ENCODE measurements at regions not wholly inside any gene's neighbourhood (a gene's known extent, or its start where the extent isn't known, plus 50 kb on each side); places are given as distances from the start of the nearest gene placed in this dataset.
"Not testable (repeated sequence)": the region's sequence is repeated elsewhere in the genome, so short reads cannot be mapped to it uniquely, and the experiment has no call there.

DNA sequence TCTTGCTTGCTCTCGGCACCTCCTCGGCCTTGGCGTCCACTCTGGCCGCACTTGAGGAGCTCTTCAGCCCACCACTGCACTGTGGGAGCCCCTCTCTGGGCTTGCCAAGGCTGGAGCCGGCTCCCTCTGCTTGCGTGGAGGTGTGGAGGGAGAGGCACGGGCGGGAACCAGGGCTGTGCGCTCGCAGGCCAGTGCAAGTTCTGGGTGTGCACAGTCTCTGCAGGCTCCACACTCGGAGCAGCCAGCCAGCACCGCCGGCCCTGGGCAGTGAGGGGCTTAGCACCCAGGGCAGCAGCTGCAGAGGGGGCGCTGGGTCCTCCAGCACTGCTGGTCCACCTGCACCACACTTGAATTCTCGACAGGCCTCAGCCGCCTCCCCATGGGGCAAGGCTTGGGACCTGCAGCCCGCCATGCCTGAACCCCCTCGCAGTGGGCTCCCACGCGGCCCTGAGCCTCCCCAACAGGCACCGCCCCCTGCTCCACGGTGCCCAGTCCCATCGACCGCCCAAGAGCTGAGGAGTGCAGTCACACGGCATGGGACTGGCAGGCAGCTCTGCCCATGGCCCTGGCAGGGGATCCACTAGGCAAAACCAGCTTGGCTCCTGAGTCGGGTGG, 411.2 kb upstream of the CHAC2 start:
- DNase-seq: no peak

DNA sequence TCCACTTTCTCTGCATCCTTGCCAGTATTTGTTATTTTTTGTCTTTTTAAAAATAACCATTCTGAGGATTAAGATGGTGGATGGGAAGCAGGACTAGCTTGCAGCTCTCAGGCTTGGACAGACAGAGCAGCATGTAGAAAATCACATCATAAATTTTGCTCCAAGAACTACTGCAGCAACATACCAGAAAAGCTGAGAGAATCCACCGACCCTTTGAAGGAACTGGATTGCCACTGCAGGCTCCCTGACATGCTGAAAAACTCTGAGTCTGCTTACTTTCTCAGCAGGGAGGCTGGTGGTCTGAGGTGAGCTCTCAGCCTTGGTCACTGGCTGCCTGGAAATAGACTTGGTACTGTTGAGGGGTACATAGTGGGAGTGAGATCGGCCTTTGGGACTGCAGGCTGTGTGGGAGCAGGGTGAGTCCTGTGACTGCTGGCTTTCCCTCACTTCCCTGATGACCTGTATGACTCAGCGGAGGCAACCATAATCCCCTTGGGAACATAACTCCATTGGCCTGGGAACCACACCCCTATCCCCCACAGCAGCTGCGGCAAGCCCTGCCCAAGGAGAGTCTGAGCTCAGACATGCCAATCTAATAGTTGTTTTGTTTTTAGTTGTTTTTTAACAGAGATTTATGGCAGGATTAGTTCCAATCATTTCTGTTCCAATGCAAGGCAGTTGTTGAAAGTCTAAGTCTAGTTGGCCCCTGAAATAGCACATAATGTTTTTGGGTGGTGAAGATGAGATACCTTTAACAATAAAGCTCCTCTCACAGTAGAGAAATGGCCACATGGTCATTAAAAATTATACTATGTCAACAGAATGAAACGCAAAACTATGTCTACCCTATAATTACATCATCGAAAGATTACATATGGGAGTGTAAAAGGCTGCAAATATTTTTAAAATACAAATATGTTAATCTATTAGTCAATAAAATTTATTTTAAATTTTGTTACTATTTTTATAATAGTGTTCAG, 414.2 kb upstream of the CHAC2 start:
- DNase-seq: no peak

DNA sequence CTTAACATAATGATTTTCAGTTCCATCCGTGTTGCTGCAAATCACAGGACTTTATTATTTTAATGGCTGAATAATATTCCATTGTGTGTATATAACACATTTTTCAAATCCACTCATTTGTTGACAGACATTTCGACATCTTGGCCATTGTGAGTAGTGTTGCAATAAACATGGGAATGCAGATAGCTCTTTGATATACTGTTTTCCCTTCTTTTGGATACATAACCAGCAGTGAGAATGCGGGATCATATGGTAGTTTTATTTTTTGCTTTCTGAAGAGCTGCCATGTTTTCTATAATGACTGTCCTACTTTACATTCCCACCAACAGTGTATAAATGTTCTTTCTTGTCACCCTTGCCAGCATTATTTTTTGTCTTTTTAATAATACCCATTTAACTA, 420.3 kb upstream of the CHAC2 start:
- no peak for DNase-seq

DNA sequence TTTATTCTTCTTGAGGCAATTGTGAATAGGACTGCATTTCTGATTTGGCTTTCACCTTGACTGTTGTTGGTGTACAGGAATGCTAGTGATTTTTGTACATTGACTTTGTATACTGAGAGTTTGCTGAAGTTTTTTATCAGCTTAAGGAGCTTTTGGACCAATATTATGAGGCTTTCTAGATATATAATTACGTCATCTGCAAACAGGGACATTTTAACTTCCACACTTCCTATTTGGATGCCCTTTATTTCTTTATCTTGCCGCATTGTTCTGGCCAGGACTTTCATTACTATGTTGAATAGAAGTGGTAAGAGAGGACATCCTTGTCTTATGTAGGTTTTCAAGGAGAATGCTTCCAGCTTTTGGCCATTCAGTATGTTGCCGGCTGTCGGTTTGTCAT, 425.4 kb upstream of the CHAC2 start:
- DNase-seq: no peak

DNA sequence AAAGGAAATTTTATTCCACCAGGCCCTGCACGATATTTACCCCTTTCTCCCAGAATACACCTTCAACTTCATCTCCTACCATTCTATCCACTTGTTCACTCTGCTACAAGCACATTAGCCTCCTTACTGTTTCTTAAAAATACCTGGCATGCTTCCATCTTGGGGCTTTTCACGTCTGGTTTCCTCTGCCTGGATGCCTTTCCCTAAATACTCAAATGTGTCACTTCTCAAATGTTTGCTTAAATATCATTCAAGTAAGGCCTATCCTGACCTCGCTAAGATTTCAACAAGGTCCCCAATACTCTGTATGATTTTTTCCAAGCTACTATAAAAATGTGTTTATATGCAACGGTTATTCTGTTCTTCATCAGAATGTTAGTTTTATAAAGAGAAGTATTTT, 433.0 kb upstream of the CHAC2 start:
- no peak for DNase-seq

DNA sequence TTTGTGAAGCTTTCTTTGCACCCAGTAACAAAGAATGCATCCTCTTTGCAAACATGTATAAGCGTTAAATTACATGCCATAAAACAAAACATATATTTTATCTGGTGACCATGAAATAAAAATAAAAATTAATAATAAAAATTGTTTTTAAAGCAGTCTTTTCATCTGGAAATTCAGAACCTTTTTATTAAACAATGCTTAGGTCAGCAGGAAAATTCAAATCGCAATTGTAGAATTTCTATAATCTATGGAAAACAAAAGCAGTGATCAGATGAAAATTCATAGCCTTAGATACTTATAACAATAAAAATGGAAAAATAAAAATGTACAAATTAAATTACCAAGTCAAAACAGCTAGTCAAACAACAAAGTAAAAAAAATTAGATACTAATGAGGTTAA, 435.9 kb upstream of the CHAC2 start:
- no peak for DNase-seq

DNA sequence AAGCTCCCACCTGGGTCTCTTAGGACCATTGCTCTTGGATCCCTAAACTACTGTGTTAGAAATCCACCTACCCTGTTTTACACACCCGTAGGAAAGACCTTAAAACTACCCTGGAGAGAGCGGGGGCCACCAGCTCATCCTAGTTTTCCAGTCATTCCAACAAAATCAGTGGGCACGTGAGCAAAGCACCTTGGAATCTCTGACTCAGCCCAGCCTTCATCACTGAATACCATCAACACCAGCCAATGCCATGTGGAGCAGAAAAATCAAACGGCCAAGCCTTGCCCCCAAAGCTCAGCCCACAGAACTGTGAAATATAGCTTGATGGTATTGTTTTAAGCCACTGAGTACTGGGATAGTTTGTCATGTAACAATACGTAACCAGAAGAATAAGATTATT, 449.7 kb upstream of the CHAC2 start:
- no peak for DNase-seq

DNA sequence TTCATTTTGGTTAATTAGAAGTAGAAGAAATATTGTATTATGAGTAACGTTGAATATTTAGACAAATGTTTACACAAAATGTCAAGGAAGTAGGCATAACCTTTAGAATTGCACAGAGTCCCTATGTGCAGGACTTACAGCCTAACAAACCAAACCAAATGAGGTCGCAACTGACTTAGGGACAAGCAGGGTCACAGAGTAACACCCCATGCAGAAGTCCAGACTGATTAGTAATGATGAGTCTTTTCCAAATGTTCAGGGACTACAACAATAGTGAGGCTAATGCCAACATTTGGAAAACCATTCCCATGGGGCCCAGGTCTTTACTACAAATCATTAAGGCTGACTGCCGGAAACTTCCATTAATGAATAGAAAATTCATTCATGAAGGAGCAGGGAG, 452.5 kb upstream of the CHAC2 start:
- no peak for DNase-seq

DNA sequence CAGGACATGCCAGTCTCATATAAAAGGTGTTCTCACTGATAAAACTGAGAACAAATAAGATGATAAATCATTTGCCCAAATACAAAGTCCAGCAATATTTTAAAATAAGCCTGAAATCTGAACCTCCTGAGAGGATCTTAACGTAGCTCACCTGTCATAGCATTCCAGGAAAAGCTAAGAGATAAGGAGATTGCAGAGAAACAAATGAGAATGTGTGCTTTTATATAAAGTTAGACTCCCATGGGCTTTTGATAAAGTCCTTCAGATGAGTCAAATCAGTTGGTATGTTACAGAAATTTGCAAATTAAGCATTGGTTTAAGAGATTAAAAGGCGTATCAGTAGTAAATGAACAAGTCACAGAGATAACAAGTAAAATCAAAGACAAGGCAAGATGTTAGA, 452.9 kb upstream of the CHAC2 start:
- DNase-seq: no peak

DNA sequence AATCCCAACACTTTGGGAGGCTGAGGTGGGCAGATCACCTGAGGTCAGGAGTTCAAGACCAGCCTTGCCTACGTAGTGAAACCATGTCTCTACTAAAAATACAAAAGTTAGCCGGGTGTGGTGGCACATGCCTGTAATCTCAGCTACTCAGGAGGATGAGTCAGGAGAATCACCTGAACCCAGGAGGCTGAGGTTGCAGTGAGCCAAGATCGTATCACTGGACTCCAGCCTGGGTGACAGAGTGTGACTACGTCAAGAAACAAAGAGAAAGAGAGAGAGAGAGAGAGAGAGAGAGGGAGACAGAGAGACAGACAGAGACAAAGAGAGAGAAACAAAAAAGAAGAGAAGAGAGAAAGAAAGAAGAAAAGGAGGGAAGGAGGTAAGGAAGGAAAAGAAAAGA, 454.0 kb upstream of the CHAC2 start:
- DNase-seq: not testable (repeated sequence)

DNA sequence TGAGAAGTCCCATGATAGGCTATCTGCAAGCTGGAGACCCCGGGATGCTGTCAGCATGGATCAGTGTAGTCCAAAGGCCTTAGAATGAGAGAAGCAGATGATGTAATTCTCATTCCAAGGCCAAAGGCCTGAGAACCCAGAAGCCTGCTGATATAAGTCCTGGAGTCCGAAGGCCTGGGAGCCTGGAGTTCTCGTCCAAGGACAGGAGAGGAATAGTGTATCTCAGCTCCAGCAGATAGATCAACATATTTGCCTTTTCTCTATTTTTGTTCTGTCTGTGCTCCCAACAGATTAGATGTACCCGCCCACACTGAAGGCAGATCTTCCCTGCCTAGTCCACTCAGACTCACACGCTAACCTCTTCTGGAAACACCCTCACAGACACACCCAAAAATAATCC, 454.9 kb upstream of the CHAC2 start:
- DNase-seq: no peak

DNA sequence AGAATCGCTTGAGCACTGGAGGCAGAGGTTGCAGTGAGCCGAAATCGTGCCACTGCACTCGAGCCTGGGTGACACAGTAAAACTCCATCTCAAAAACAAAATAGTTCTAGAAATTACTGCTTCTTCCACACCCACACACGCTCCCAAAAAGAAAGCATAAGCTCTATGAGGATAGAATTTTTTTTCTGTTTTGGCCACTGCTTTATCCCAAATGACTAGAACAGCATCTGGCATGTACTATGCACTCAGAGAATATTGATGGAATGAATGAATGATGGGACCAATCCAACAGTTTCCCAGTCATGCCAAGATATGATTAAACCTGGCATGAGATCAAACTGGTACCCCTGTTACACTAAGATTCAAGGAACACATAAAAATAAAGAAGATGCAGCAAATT, 455.4 kb upstream of the CHAC2 start:
- DNase-seq: no peak

DNA sequence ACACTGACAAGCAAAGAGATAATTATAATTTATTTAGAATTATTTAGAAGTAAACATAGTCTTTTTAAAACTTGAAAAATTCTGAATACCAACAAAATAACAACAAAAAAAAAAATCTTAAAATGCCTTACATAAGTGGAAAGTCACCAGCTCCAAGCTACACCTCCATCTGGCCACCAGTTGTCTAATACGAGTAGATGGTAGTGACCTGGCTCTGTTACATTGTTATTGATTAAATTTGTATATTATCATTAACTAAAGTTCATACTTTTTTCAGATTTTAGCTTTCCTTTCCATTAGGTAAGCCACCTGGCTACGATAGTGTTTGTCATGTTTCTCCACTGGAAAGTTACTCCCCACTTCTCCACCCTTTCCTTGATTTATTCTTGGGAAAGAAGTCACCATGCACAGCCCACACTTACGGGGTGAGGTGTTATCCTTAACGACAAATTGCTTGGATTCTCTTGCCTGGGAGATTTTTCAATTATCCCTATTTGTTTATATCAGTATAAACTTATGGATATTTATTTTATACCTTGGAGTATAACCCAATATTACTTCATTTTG, 464.5 kb upstream of the CHAC2 start:
- DNase-seq: no peak

DNA sequence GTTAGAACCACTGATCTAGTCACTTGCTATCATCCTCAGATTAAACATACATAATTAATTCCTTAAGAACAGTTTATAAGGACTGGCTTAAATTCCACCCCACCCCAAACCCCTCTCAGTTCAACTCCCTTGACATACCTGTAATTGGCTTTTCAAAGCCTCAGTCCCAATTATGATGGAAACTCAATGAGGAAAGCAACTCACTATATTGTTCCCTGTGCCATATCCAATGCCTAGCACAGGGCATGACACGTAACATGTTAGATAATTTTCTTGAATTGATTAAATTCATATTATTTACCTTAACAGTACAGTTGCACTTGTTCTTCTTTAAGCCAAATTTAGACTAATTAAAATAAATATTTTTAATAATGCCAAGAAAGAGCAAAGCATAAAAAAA, 465.1 kb upstream of the CHAC2 start:
- DNase-seq: no peak

DNA sequence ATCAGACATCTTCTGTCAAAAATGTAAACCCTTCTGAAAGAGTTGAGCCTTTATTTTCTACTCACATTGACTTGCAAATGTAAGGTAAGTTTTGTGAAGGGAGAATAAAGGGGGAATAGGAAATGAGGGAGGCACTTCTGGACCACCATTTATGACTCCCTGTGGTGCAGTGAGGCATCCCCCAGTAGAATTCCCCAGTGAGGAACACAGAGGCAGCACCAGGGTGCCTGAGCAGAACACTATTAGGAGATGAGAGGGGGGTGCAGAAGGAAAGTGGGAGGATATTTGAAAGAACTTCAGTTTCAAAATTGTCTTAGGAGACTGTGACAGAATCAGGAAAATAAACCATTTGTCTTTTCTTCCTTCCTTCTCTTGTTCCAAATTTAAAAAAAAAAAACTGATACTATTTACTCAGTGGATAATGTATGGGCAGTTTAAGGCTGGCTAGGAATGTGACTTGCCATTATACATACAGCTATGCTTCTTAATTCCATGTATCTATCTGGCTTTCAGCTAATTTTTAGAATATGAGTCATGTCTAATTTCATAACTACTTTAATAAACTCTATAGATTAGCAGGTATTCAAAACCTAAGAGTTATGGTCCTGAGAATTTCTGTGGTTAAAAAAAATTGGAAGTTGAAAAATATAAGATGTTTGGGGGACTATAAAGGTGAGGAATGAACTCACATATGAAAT, 478.1 kb upstream of the CHAC2 start:
- DNase-seq: no peak

DNA sequence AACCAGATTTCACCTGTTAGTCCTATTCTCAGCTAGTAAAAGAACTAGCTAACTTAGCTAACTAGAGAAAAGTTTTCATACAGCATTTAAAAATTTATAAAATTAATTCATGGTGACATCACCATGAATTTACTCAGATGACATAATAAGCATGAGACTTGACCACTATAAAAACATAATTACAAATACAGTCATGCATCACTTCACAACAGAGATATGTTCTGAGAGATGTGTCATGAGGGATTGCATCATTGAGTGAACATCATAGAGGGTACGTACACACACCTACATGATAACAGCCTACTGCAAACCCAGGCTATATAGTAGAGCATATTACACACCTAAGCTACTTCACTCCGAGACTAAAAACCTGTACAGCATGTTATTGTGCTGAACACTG, 481.3 kb upstream of the CHAC2 start:
- no peak for DNase-seq

DNA sequence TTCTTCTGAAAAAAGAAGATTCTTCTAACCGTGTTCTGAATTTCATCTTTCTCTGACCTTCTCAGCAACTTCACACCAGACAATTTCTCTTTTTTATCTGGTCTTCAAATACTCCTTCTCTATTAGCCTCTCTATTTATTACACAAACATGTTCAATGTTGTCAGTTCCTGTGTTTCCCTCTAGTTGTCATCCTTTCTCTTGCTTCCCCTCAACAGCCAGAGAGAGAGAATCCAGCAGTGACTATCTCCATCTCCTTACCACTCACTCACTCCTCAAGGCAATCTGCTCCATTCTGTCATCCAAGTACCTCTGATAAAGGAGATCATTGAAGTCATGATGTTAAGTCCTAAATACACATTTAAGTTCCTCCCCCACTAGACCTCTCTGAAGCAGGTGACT, 491.9 kb upstream of the CHAC2 start:
- DNase-seq: no peak

DNA sequence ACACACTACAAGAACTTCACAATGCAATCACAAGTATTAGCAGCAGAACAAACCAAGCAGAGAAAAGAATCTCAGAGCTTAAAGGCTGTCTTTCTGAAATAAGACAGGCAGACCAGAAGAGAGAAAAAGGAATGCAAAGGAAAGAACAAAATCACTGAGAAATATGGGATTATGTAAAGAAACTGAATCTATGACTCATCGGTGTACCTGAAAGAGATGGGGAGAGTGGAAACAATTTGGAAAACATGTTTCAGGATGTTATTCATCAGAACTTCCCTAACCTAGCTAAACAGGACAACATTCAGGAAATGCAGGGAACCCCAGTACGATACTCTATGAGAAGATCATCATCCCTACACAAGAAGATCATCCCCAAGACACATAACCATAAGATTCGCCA, 499.0 kb upstream of the CHAC2 start:
- no peak for DNase-seq

DNA sequence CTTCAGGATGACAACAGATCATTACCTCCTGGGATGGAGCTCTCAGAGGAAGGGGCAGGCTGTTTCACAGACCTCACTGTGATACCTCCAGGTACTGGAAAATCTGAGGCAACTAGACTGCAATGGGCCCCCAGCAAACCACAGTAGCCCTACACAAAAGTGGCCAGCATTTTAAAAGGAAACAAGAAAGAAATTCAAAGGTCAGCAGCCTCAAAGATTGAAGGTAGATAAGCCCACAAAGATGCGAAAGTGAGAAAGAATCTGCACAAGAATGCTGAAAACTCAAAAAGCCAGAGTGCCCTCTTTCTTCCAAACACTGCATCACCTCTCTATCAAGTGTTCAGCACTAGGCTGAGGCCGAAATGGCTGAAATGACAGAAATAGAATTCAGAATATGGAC, 499.5 kb upstream of the CHAC2 start:
- no peak for DNase-seq

DNA sequence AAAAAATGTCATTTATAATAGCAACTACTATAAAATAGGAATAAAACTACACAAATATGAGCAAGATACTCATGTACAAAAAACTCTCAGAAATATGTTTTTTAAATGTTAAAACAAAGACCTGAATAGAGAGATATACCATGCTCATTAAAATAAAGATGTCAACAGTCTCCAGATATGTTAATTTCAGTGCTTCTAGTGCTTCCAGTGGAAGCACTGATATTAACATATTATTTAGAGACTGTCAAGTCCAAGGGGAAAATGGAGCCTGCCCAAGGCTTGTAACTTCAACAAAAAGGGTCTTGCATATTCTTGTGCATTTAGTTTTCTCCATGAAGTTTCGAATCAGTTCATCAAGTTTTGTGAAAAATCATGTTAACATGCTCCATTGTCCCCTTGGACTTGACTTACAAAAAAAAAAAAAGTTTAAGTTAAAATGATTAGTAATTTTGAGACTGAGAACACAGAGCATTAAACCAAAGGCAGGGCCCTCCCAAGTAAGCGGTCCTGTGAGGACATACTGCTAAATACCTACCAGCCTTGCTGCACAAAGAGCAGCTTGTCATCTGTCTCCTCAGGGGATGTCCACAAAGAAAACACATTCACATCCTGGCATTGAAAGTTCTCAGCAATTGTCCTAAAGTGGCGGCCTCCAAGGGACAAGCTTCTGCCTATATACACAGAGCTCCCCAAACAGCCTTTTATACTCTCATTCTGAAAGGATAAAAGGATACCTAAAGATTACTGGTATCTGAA, 501.9 kb upstream of the CHAC2 start:
- no peak for DNase-seq

DNA sequence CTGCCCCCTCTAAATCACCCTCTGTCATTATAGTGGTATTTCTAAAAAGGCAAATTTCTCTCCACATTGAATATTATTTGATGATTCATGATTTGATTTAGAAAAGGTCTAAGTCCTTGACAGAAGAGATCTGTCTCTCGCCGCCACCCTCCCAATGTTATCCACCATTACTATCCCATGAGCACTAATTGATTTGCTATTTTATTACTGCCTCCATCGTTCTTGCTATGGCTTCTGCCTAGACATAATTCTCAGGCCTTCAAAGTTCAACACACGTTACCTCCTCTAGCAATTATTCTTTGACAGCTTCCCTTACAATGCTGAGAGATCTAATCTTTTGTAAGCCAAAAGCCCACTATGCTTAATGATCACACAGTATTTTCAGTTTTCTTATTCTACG, 507.0 kb upstream of the CHAC2 start:
- no peak for DNase-seq

DNA sequence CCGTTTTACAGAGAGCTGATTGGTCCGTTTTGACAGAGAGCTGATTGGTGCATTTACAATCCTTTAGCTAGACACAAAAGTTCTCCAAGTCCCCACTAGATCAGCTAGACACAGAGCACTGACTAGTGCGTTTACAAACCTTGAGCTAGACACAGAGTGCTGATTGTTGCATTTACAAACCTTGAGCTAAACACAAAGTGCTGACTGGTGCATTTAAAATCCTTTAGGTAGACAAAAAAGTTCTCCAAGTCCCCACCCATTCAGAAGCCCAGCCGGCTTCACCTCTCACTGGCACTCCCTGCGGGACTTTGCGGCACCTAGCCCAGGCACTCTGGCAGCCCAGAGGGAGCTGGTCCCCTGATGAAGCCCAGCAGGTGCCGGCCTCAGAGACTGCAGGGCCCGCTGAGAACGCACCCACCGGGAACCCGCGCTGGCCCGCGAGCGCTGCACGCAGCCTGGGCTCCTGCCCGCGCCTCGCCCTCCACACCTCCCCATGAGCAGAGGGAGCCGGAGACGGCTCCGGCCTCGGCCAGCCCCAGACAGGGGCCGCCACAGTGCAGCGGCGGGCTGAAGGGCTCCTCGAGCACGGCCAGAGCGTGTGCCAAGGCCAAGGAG, 508.1 kb upstream of the CHAC2 start:
- DNase-seq: no peak
